ENCODE measurements at regions not wholly inside any gene's neighbourhood (a gene's known extent, or its start where the extent isn't known, plus 50 kb on each side); places are given as distances from the start of the nearest gene placed in this dataset.

GRCh38 chr2:211181626-211182025 is 625.2 kb downstream of the CPS1 start:
- Histone ChIP-seq H3K4me3 (no peak overlapping the region), H3K27ac (no peak overlapping the region), H3K4me1 (peaks cover 0 to 9% (median 4%) of the 10 kb centered on the region in 4 donors), H3K36me3 (no peaks in the 10 kb centered on the region), H3K27me3 (no peaks in the 10 kb centered on the region), H3K9me3 (no peaks in the 10 kb centered on the region)
- WGBS, 5 donors = 23 to 38% (median 31%) methylated on average over 5 of the region's 5 CpGs
- peak in 1 of 2 donors; percentile 6 for DNase-seq
- TF ChIP-seq POLR2A (IDR thresholded peaks at IDR 0.05) = no peak
- TF ChIP-seq POLR2AphosphoS5 (IDR thresholded peaks at IDR 0.05) = no peak
- TF ChIP-seq, protein P1, sequence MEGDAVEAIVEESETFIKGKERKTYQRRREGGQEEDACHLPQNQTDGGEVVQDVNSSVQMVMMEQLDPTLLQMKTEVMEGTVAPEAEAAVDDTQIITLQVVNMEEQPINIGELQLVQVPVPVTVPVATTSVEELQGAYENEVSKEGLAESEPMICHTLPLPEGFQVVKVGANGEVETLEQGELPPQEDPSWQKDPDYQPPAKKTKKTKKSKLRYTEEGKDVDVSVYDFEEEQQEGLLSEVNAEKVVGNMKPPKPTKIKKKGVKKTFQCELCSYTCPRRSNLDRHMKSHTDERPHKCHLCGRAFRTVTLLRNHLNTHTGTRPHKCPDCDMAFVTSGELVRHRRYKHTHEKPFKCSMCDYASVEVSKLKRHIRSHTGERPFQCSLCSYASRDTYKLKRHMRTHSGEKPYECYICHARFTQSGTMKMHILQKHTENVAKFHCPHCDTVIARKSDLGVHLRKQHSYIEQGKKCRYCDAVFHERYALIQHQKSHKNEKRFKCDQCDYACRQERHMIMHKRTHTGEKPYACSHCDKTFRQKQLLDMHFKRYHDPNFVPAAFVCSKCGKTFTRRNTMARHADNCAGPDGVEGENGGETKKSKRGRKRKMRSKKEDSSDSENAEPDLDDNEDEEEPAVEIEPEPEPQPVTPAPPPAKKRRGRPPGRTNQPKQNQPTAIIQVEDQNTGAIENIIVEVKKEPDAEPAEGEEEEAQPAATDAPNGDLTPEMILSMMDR (IDR thresholded peaks at IDR 0.05) = no peak
- no peak for TF ChIP-seq EP300 (IDR thresholded peaks at IDR 0.05)
- intact Hi-C loops (cut with DNase I; ENCODE audit: low total_unique reads) = no loop called here

- Histone ChIP-seq H3K36me3 (no peaks in the 10 kb centered on the region), H3K27me3 (no peaks in the 10 kb centered on the region), H3K27ac (no peak overlapping the region), H3K9me3 (no peaks in the 10 kb centered on the region), H3K4me3 (no peak overlapping the region), H3K4me1 (no peaks in the 10 kb centered on the region)
- no peak for TF ChIP-seq POLR2AphosphoS5 (IDR thresholded peaks at IDR 0.05)
- no peak for TF ChIP-seq POLR2A (IDR thresholded peaks at IDR 0.05)
- no peak for TF ChIP-seq EP300 (IDR thresholded peaks at IDR 0.05)
- TF ChIP-seq, protein P1 (IDR thresholded peaks at IDR 0.05) = no peak
- no peak for DNase-seq
- intact Hi-C loops (cut with DNase I; ENCODE audit: low total_unique reads) = no loop called here
These were observed 631.2 kb downstream of the CPS1 start for GRCh38 chr2:211187602-211188001.

- no peak overlapping the region for H3K4me3 ChIP-seq
- no peak overlapping the region for H3K27ac ChIP-seq
- intact Hi-C loops (cut with DNase I; ENCODE audit: low total_unique reads) = no loop called here
- no peaks in the 10 kb centered on the region for H3K4me1 ChIP-seq
- H3K36me3 ChIP-seq = no peaks in the 10 kb centered on the region
- H3K27me3 ChIP-seq = no peaks in the 10 kb centered on the region
- DNase-seq = no peak
- TF ChIP-seq, protein P1 (IDR thresholded peaks at IDR 0.05) = no peak
- no peaks in the 10 kb centered on the region for H3K9me3 ChIP-seq
These were observed 647.6 kb downstream of the CPS1 start for GRCh38 chr2:211203986-211204385.

DNA sequence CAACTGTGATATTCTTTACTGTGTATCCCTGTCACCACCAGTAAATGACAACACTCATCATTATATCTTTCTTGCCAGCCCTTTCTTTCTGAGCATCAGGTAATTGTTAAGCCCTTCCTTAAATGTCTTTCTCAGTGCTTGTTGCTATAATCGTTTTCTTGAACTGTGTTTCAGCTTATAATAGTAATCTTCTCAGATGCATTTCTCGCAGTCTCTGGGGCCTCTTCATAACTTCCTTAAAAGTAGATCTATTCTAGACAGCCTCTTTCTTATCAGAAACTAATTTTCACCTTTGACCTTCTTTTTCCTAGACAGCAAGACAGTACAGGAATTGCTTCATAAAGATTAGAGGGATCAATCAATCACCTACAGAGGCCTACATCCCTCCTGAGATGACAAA is 648.1 kb downstream of the CPS1 start:
- TF ChIP-seq POLR2AphosphoS5 (IDR thresholded peaks at IDR 0.05) = no peak
- no peak for TF ChIP-seq EP300 (IDR thresholded peaks at IDR 0.05)
- TF ChIP-seq POLR2A (IDR thresholded peaks at IDR 0.05) = no peak
- TF ChIP-seq, protein P1 (IDR thresholded peaks at IDR 0.05) = no peak
- H3K9me3 ChIP-seq = no peaks in the 10 kb centered on the region
- intact Hi-C loops (cut with DNase I; ENCODE audit: low total_unique reads) = no loop called here
- no peaks in the 10 kb centered on the region for H3K4me1 ChIP-seq
- H3K27me3 ChIP-seq = no peaks in the 10 kb centered on the region
- no peak overlapping the region for H3K4me3 ChIP-seq
- WGBS, 5 donors = 57 to 84% (median 66%) methylated on average over 2 of the region's 2 CpGs
- H3K36me3 ChIP-seq = no peaks in the 10 kb centered on the region
- H3K27ac ChIP-seq = no peak overlapping the region
- no peak for DNase-seq

- Histone ChIP-seq H3K4me1 (no peaks in the 10 kb centered on the region), H3K27me3 (no peaks in the 10 kb centered on the region), H3K36me3 (no peaks in the 10 kb centered on the region), H3K27ac (no peak overlapping the region), H3K9me3 (no peaks in the 10 kb centered on the region), H3K4me3 (no peak overlapping the region)
- intact Hi-C loops (cut with DNase I; ENCODE audit: low total_unique reads) = no loop called here
- no peak for DNase-seq
- WGBS, 5 donors = 73 to 81% (median 78%) methylated on average over 6 of the region's 6 CpGs
- no peak for TF ChIP-seq POLR2AphosphoS5 (IDR thresholded peaks at IDR 0.05)
- TF ChIP-seq, protein P1 (IDR thresholded peaks at IDR 0.05) = no peak
- TF ChIP-seq POLR2A (IDR thresholded peaks at IDR 0.05) = no peak
These were observed 648.5 kb downstream of the CPS1 start for GRCh38 chr2:211204902-211205301.

Data from stomach (tissue), 8 donors.